GM12892 (cell line): ENCODE measurements at regions not wholly inside any gene's neighbourhood (a gene's known extent, or its start where the extent isn't known, plus 50 kb on each side); places are given as distances from the start of the nearest gene placed in this dataset.

Source experiments
- POLR2A ChIP-seq: IDR thresholded peaks from 2 replicates; pipeline ENCODE4 v1.6.1; 2011; ENCODE audit warnings: low read depth, low read length, control low read depth
- POLR2AphosphoS5 ChIP-seq: IDR thresholded peaks from 2 replicates; pipeline ENCODE4 v1.6.1; 2011; ENCODE audit warnings: low read depth, low read length, control low read depth
- TAF1 ChIP-seq: IDR thresholded peaks from 2 replicates; pipeline ENCODE4 v1.6.1; 2011; ENCODE audit warnings: low read depth, mild to moderate bottlenecking, control low read depth, low read length, borderline replicate concordance

DNA sequence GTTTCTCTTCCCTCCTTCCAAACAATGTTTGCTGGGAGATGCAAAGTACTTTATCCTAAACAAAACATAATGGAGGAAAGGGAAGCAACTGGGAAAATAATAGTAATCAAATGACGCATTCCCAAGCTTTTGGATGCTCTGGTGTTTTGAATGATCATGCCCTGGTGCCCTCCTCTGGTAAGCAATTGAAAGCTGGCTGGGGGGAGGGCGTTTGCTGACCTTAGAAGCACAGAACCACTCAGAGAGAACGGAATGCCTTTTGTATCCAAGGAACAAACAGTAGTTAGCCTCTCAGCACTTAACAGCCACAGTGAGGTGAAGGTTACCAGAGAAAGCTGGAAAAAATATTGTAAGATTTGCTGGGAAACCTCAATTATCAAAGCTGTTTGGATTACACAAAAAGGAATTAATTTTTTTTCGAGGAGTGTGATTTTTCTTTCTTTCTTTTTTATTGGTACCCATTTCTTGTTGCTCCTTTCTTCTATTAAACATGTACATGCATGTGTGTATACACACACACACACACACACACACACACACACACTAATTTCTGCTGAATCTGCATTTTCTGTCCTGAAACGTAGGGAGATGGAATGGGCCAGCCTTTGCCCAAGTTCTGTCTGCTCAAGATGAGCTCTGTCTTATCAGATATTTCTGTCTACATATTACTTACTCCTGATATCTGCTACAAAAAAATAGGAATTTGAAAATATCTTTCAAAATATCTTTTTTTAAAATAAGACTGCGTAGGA is 155.8 kb upstream of the IGFBP7 start:
- TF ChIP-seq POLR2A (no peak), TAF1 (no peak), POLR2AphosphoS5 (no peak)
